HL-60 (cell line): ENCODE measurements at regions not wholly inside any gene's neighbourhood (a gene's known extent, or its start where the extent isn't known, plus 50 kb on each side); places are given as distances from the start of the nearest gene placed in this dataset.

ENCODE experiments used
- DNase-seq, 2 experiments: peaks; one replicate each; pipeline ENCODE4 v3.0.0-alpha.2; 2010 to 2020; ENCODE audit warnings: low read depth in 1 of 2, low spot score in 1 of 2
- H3K27ac ChIP-seq: fragments of 250-450 bp; sonication (Bioruptor Pico); replicated peaks from 2 replicates; pipeline ENCODE4 v1.5.1; 2020; ENCODE audit warnings: mild to moderate bottlenecking, moderate library complexity
- H3K27me3 ChIP-seq: fragments of 250-450 bp; sonication (Bioruptor Pico); 2 replicates; pipeline ENCODE4 v1.5.1; 2021; ENCODE audit warnings: mild to moderate bottlenecking, moderate library complexity; ENCODE audit not compliant: insufficient read depth, poor library complexity, severe bottlenecking
- H3K4me3 ChIP-seq: replicated peaks from 2 replicates; pipeline ENCODE4 v1.5.1; 2011; ENCODE audit warnings: mild to moderate bottlenecking, control low read depth, low read length; ENCODE audit not compliant: insufficient read depth
- GABPA ChIP-seq: IDR thresholded peaks from 2 replicates; pipeline ENCODE4 v1.6.1; 2012; ENCODE audit warnings: low read depth
- POLR2AphosphoS5 ChIP-seq: IDR thresholded peaks from 2 replicates; pipeline ENCODE4 v1.6.1; 2012; ENCODE audit warnings: low read depth
- SPI1 ChIP-seq: IDR thresholded peaks from 2 replicates; pipeline ENCODE4 v1.6.1; 2012; ENCODE audit warnings: low read depth, mild to moderate bottlenecking, borderline replicate concordance
- TF ChIP-seq, protein P1 (sequence below): IDR thresholded peaks from one replicate; pipeline ENCODE4 v1.5.1; 2011; ENCODE audit warnings: low read length, control low read depth, inconsistent platforms; ENCODE audit not compliant: insufficient read depth
- TF ChIP-seq, protein P2 (sequence below): IDR thresholded peaks from 2 replicates; pipeline ENCODE4 v1.6.1; 2012; ENCODE audit warnings: low read depth; ENCODE audit not compliant: insufficient replicate concordance

DNA sequence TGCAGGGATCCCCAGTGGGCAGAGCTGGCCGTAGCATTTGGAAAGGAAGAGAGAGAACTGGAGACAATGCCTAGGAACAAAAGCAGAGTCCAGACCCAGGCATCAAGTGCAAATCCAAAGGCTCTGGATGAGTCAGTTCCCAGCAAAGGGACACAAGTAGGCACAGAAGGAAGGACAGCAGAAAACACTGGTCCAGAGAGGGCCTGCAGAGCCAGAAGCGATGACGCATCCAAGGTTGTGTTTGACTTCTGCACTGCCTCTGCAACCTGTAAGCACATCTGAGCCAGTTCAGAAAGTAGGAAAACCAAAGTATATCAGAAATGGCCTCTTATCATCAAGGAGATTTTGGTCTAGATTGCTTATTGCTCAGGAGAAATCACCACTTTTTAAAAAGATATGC is 604.5 kb downstream of the FGF9 start:
- no peak for DNase-seq
- TF ChIP-seq, protein P1, sequence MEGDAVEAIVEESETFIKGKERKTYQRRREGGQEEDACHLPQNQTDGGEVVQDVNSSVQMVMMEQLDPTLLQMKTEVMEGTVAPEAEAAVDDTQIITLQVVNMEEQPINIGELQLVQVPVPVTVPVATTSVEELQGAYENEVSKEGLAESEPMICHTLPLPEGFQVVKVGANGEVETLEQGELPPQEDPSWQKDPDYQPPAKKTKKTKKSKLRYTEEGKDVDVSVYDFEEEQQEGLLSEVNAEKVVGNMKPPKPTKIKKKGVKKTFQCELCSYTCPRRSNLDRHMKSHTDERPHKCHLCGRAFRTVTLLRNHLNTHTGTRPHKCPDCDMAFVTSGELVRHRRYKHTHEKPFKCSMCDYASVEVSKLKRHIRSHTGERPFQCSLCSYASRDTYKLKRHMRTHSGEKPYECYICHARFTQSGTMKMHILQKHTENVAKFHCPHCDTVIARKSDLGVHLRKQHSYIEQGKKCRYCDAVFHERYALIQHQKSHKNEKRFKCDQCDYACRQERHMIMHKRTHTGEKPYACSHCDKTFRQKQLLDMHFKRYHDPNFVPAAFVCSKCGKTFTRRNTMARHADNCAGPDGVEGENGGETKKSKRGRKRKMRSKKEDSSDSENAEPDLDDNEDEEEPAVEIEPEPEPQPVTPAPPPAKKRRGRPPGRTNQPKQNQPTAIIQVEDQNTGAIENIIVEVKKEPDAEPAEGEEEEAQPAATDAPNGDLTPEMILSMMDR, result no peak
- no peak for TF ChIP-seq POLR2AphosphoS5
- TF ChIP-seq, protein P2, sequence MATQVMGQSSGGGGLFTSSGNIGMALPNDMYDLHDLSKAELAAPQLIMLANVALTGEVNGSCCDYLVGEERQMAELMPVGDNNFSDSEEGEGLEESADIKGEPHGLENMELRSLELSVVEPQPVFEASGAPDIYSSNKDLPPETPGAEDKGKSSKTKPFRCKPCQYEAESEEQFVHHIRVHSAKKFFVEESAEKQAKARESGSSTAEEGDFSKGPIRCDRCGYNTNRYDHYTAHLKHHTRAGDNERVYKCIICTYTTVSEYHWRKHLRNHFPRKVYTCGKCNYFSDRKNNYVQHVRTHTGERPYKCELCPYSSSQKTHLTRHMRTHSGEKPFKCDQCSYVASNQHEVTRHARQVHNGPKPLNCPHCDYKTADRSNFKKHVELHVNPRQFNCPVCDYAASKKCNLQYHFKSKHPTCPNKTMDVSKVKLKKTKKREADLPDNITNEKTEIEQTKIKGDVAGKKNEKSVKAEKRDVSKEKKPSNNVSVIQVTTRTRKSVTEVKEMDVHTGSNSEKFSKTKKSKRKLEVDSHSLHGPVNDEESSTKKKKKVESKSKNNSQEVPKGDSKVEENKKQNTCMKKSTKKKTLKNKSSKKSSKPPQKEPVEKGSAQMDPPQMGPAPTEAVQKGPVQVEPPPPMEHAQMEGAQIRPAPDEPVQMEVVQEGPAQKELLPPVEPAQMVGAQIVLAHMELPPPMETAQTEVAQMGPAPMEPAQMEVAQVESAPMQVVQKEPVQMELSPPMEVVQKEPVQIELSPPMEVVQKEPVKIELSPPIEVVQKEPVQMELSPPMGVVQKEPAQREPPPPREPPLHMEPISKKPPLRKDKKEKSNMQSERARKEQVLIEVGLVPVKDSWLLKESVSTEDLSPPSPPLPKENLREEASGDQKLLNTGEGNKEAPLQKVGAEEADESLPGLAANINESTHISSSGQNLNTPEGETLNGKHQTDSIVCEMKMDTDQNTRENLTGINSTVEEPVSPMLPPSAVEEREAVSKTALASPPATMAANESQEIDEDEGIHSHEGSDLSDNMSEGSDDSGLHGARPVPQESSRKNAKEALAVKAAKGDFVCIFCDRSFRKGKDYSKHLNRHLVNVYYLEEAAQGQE, result no peak
- TF ChIP-seq GABPA, result no peak
- no peak for TF ChIP-seq SPI1
- no peak overlapping the region for H3K27ac ChIP-seq

DNA sequence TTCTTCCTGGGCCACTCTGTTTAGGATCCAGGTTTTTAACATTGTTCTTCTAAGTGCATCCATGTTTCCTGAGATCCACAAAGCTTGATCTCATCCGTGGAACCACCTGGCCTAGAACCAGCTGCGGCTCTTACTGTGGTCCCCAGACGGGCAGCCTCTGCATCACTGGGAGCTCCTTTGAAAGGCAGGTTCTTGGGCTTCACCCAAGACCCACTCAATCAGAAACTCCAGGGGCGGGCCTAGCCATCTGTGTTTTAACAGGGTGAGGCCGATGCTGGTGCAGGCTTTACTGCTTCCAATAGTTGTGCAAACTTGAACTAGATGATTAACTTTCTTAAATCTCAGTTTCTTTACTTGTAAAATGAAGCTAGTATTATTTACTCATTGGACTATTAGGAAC is 605.7 kb downstream of the FGF9 start:
- TF ChIP-seq POLR2AphosphoS5 (no peak), SPI1 (no peak), GABPA (no peak)
- TF ChIP-seq, protein P1, result no peak
- TF ChIP-seq, protein P2, result no peak
- no peaks in the 10 kb centered on the region for H3K27me3 ChIP-seq
- H3K27ac ChIP-seq, result no peak overlapping the region

More for the DNA sequence above, 604.5 kb downstream of the FGF9 start:
- H3K4me3 ChIP-seq, result no peak overlapping the region
- H3K27me3 ChIP-seq, result no peaks in the 10 kb centered on the region

DNA sequence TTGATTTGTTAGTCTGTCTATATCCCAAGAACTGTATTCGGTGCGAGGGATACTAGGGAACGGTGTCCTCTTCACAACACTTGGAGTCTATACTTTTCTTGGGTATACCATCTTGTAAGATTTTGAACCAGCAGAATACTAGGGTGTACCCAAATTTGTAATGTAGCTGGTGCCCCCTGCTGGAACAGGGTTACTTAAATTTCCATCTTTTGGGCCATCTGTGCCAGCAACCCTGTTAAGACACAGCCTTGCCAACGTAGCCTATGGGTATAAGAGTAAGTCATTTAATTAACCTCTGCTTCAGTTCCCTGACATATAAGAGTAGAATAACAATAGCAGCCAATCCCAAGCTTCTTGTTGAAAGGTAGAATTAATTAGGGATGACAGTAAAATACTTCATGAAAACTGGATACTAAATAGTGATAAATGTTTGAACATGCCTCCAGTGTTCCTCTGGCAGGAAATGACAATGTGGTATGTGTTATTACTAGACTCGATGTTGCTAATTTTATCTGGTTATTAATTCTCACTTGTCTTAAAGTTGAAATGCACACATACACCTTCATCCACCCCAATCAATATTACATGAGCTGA is 607.6 kb downstream of the FGF9 start:
- Histone ChIP-seq H3K4me3 (no peak overlapping the region), H3K27me3 (no peaks in the 10 kb centered on the region), H3K27ac (no peak overlapping the region)
- DNase-seq, result peak in 1 of 2 experiments; percentile 32
- TF ChIP-seq GABPA, result no peak

More for the DNA sequence above, 605.7 kb downstream of the FGF9 start:
- no peak overlapping the region for H3K4me3 ChIP-seq
- DNase-seq, result no peak

DNA sequence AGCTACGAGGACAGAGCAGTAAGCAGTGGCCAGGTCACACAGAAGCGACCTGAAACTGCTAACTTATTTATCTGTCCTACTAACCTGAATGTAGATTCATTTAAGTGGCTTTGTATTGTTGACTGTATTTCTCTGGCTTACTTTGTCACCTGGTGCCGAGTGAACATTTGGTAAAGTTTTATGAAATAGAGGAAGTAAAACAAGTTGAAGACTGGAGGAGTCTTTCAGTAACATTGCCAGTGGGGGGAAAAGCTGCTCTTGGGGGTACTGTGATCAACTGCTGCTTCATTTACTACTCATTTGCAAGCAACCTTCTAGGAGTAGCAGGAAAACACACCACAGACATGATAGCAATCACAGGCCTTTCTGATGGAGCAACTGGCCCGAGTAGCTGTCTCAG is 615.0 kb downstream of the FGF9 start:
- H3K27me3 ChIP-seq, result no peaks in the 10 kb centered on the region
- no peak overlapping the region for H3K4me3 ChIP-seq
- TF ChIP-seq SPI1, result no peak
- TF ChIP-seq GABPA, result no peak
- TF ChIP-seq, protein P2, result no peak
- no peak for TF ChIP-seq POLR2AphosphoS5
- TF ChIP-seq, protein P1, result no peak
- no peak for DNase-seq
- no peak overlapping the region for H3K27ac ChIP-seq
